T-helper 2 cell treated with Interferon-gamma antibody and Interleukin-4, amounts not matched to agents 5 μg/mL and 100 μg/mL, for 36 hours (primary cell): ENCODE measurements at regions not wholly inside any gene's neighbourhood (a gene's known extent, or its start where the extent isn't known, plus 50 kb on each side); places are given as distances from the start of the nearest gene placed in this dataset.

Source experiments
- DNase-seq: peaks from one replicate; pipeline ENCODE4 v3.0.0; 2021; ENCODE audit warnings: low spot score
- H3K27ac Mint-ChIP-seq: one replicate; pipeline ENCODE4 v1.8.0; 2021; ENCODE audit warnings: mild to moderate bottlenecking, mixed read lengths
- H3K27me3 Mint-ChIP-seq: one replicate; pipeline ENCODE4 v1.8.0; 2021; ENCODE audit warnings: low read depth, mixed read lengths
- H3K36me3 Mint-ChIP-seq: one replicate; pipeline ENCODE4 v1.8.0; 2021; ENCODE audit warnings: low read depth, mixed read lengths
- H3K4me1 Mint-ChIP-seq: one replicate; pipeline ENCODE4 v1.8.0; 2021; ENCODE audit warnings: low read depth, mixed read lengths
- H3K4me3 Mint-ChIP-seq: one replicate; pipeline ENCODE4 v1.8.0; 2022; ENCODE audit warnings: mild to moderate bottlenecking, moderate library complexity, mixed read lengths
- H3K9me3 Mint-ChIP-seq: one replicate; pipeline ENCODE4 v1.8.0; 2021; ENCODE audit warnings: mixed read lengths

DNA sequence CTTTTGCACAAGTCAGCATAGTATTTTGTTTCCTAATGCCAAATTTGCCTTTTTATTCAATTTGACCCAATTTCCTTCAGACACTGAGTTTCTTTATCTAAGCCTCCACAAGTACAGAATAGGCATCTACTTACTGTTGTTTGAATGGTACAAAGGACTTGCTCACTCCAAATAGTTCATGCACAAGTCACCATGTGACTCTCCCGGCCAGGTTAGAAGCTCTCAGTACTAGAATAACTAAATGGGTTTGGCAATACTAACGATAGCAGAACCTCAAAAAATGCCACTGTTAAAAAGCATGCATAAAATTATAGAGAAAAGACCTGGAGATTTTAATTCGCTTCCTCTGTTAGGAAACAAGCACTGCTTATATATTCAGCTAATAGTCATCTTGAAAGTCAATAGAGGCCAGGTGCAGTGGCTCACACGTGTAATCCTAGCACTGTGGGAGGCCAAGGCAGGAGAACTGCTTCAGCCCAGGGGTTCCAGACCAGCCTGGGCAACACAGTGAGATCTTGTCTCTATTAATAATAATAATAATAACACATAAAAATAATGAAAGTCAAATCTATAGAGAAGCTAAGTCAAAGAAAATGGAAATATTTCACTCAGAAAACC, 335.8 kb upstream of the MBL2 start:
- no peak overlapping the region for H3K4me3 Mint-ChIP-seq

DNA sequence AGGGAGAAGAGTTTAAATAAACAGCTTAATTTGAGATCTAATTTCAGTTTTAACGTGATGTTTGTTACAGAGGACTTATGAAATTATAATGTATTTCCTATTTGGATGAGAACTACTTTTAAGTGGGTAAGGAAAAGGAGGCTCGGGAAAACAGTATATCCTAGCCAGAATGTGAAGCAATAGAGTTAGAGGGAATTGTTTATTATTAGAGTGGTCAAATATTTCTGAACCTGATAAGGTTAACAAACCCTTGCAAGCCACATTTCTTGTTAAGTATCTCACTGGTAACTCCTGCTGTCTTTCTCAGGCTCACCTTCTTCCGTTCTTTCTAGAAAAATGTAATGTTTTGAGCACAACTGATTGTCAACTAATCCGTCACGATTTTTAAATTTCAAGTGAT, 335.1 kb upstream of the MBL2 start:
- peaks cover 2% of the 10 kb centered on the region for H3K4me1 Mint-ChIP-seq
- no peaks in the 10 kb centered on the region for H3K36me3 Mint-ChIP-seq
- no peak overlapping the region for H3K4me3 Mint-ChIP-seq
- H3K27me3 Mint-ChIP-seq = no peaks in the 10 kb centered on the region
- H3K9me3 Mint-ChIP-seq = peaks cover 26% of the 10 kb centered on the region
- no peak overlapping the region for H3K27ac Mint-ChIP-seq
- DNase-seq = no peak

More for the DNA sequence above, 335.8 kb upstream of the MBL2 start:
- no peak for DNase-seq
- peaks cover 26% of the 10 kb centered on the region for H3K9me3 Mint-ChIP-seq
- H3K27me3 Mint-ChIP-seq = no peaks in the 10 kb centered on the region
- no peak overlapping the region for H3K27ac Mint-ChIP-seq
- H3K36me3 Mint-ChIP-seq = no peaks in the 10 kb centered on the region
- H3K4me1 Mint-ChIP-seq = peaks cover 2% of the 10 kb centered on the region

- Mint-ChIP-seq H3K36me3 (no peaks in the 10 kb centered on the region), H3K4me3 (no peak overlapping the region), H3K27me3 (no peaks in the 10 kb centered on the region), H3K4me1 (no peaks in the 10 kb centered on the region), H3K27ac (no peak overlapping the region), H3K9me3 (peaks cover 21% of the 10 kb centered on the region)
- DNase-seq = no peak
Measured at GRCh38 chr10:53102424-53102823, 329.8 kb upstream of the MBL2 start.

- Mint-ChIP-seq H3K4me1 (no peaks in the 10 kb centered on the region), H3K4me3 (no peak overlapping the region), H3K9me3 (peaks cover 12% of the 10 kb centered on the region), H3K36me3 (no peaks in the 10 kb centered on the region), H3K27me3 (no peaks in the 10 kb centered on the region), H3K27ac (no peak overlapping the region)
- no peak for DNase-seq
Measured at GRCh38 chr10:53093878-53094277, 321.3 kb upstream of the MBL2 start.

GRCh38 chr10:53091574-53091973, 319.0 kb upstream of the MBL2 start:
- Mint-ChIP-seq H3K4me1 (no peaks in the 10 kb centered on the region), H3K9me3 (peaks cover 9% of the 10 kb centered on the region), H3K36me3 (no peaks in the 10 kb centered on the region), H3K4me3 (no peak overlapping the region), H3K27me3 (no peaks in the 10 kb centered on the region), H3K27ac (no peak overlapping the region)
- no peak for DNase-seq

DNA sequence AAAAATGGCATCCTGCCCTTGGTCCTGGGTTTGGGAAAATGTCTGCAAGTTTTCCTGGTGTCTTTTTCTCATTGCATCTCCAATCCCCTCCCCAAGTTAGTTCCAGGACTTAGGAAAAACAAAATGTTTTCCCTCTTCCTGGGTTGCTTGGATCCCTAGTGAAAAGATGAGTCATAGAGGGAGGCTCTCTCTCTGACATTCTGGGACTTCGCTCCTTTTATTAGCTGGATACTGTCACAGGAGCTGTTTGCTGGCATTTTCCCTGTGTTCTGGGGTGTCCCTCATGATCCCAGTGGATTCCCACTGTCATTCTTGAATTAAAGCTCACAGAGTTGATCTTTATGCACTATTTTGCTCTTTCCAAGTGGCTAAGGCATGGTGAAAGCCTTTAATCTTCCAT, 316.4 kb upstream of the MBL2 start:
- no peaks in the 10 kb centered on the region for H3K36me3 Mint-ChIP-seq
- H3K27ac Mint-ChIP-seq = no peak overlapping the region
- H3K4me3 Mint-ChIP-seq = no peak overlapping the region
- DNase-seq = no peak
- H3K4me1 Mint-ChIP-seq = no peaks in the 10 kb centered on the region
- no peaks in the 10 kb centered on the region for H3K27me3 Mint-ChIP-seq
- peaks cover 31% of the 10 kb centered on the region for H3K9me3 Mint-ChIP-seq

DNA sequence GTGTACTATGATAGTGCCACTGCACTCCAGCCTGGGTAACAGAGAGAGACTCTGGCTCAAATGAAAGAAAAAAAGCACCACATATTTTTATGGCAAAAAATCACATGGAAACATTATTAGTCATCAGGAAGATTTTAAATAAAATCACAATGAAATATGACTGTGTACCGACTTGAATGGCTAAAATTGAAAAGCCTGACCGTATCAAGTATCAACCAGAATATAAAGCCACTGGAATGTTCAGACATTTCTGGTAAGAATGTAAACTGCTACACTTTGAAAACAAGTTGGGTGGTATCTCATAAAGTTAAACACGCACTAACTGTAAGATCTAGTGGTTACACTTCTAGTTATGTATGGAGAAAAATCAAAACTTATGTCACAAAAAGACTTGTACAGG, 306.7 kb upstream of the MBL2 start:
- Mint-ChIP-seq H3K36me3 (no peaks in the 10 kb centered on the region), H3K27ac (no peak overlapping the region), H3K9me3 (peaks cover 12% of the 10 kb centered on the region), H3K27me3 (no peaks in the 10 kb centered on the region), H3K4me1 (no peaks in the 10 kb centered on the region), H3K4me3 (no peak overlapping the region)
- DNase-seq = no peak

DNA sequence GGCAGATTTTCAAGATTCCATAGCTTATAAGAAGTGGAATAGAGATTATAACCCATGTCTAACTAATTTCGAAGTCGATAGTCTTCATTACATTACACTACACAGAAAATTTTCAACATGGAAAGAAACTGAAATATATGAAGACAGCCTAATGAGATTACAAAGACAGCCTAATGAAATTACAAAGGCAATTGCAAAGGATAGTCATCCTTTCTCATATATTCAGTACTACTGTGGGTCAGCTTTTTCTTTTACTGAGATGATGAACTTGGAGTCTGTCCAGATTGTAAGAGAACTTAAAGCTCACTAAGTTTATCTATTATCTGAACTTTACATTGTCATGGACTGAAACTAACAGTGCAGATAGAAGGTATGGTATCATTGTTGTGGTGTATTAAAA, 304.4 kb upstream of the MBL2 start:
- no peak overlapping the region for H3K4me3 Mint-ChIP-seq
- no peak overlapping the region for H3K27ac Mint-ChIP-seq
- H3K9me3 Mint-ChIP-seq = peaks cover 4% of the 10 kb centered on the region
- no peaks in the 10 kb centered on the region for H3K4me1 Mint-ChIP-seq
- DNase-seq = no peak
- H3K27me3 Mint-ChIP-seq = no peaks in the 10 kb centered on the region
- no peaks in the 10 kb centered on the region for H3K36me3 Mint-ChIP-seq

- Mint-ChIP-seq H3K4me1 (no peaks in the 10 kb centered on the region), H3K4me3 (no peak overlapping the region), H3K36me3 (no peaks in the 10 kb centered on the region), H3K27ac (no peak overlapping the region), H3K27me3 (no peaks in the 10 kb centered on the region), H3K9me3 (peaks cover 4% of the 10 kb centered on the region)
- DNase-seq = no peak
Measured at GRCh38 chr10:53075469-53075868, 302.9 kb upstream of the MBL2 start.

DNA sequence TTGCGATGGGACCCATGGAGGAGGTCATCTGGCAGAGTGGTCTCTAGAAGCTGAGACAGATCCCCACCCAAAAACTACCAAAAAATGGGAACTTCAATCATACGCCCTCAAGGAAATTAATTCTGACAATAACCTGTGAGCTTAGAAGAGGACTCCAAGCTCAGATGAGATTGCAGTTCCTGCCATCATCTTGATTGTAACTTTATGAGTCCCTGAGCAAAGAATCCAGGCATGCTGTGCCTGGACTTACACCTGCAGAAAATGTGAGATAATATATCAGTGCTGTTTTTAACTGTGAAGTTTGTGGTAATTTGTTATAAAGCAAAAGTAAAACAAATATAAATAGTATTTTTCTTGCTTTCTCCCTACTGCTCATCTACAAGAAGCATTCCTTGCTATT, 299.6 kb upstream of the MBL2 start:
- DNase-seq = no peak
- H3K36me3 Mint-ChIP-seq = no peaks in the 10 kb centered on the region
- H3K4me3 Mint-ChIP-seq = no peak overlapping the region
- no peak overlapping the region for H3K27ac Mint-ChIP-seq
- peaks cover 4% of the 10 kb centered on the region for H3K9me3 Mint-ChIP-seq
- H3K27me3 Mint-ChIP-seq = no peaks in the 10 kb centered on the region
- H3K4me1 Mint-ChIP-seq = no peaks in the 10 kb centered on the region

DNA sequence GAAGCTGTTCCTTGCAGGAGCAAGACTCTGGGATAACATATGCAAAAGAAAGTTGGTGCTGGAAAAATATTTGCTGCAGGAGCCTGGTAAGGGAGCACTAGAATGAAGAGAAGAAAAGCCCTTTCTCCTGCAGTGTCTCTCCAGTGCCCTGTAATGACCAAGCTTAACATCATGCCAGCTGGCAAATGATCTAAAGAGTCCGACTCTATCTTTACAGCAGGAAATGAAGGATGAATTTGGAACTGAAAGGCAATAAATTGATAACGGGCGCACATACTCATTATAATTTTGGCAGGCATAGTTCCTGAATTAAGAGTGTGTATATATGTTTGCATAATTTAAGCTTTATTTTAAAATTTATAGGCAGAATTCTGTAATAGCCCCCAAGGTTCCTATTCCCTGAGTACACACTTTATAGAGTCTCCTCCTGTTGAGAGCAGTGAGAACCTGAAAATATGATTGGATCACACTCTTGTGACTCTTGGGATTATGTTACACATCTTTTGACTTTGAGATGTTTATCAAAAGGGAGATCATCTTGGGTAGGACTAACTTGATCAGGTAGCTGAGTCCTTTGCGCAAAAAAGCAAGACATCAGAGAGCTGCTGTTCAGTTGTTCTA, 299.0 kb upstream of the MBL2 start:
- Mint-ChIP-seq H3K4me3 (no peak overlapping the region), H3K27ac (no peak overlapping the region), H3K4me1 (no peaks in the 10 kb centered on the region), H3K36me3 (no peaks in the 10 kb centered on the region), H3K27me3 (no peaks in the 10 kb centered on the region), H3K9me3 (peaks cover 4% of the 10 kb centered on the region)
- DNase-seq = no peak

- no peaks in the 10 kb centered on the region for H3K36me3 Mint-ChIP-seq
- peaks cover 4% of the 10 kb centered on the region for H3K9me3 Mint-ChIP-seq
- no peak overlapping the region for H3K27ac Mint-ChIP-seq
- no peak overlapping the region for H3K4me3 Mint-ChIP-seq
- H3K27me3 Mint-ChIP-seq = no peaks in the 10 kb centered on the region
- no peak for DNase-seq
- H3K4me1 Mint-ChIP-seq = no peaks in the 10 kb centered on the region
Measured at GRCh38 chr10:53069013-53069412, 296.4 kb upstream of the MBL2 start.

GRCh38 chr10:53064614-53065013, 292.0 kb upstream of the MBL2 start:
- Mint-ChIP-seq H3K36me3 (no peaks in the 10 kb centered on the region), H3K27ac (no peak overlapping the region), H3K4me3 (no peak overlapping the region)

GRCh38 chr10:53063805-53064204, 291.2 kb upstream of the MBL2 start:
- DNase-seq = no peak
- Mint-ChIP-seq H3K27me3 (no peaks in the 10 kb centered on the region), H3K4me3 (no peak overlapping the region), H3K27ac (no peak overlapping the region), H3K36me3 (no peaks in the 10 kb centered on the region), H3K9me3 (peaks cover 6% of the 10 kb centered on the region), H3K4me1 (no peaks in the 10 kb centered on the region)

More at GRCh38 chr10:53064614-53065013, 292.0 kb upstream of the MBL2 start:
- DNase-seq = no peak
- Mint-ChIP-seq H3K9me3 (peaks cover 6% of the 10 kb centered on the region), H3K4me1 (no peaks in the 10 kb centered on the region), H3K27me3 (no peaks in the 10 kb centered on the region)
